ENCODE measurements at regions not wholly inside any gene's neighbourhood (a gene's known extent, or its start where the extent isn't known, plus 50 kb on each side); places are given as distances from the start of the nearest gene placed in this dataset.

GRCh38 chr6:4513561-4513960 lies 262.6 kb upstream of the CDYL start:
- no peak for TF ChIP-seq CTCF (IDR thresholded peaks at IDR 0.05; ENCODE audit: low read depth, low read length)
- no peaks in the 10 kb centered on the region for H3K9me3 ChIP-seq (ENCODE audit: severe bottlenecking)

GRCh38 chr6:4512051-4512471 lies 264.1 kb upstream of the CDYL start:
- no peaks in the 10 kb centered on the region for H3K36me3 ChIP-seq

More at GRCh38 chr6:4513561-4513960, 262.6 kb upstream of the CDYL start:
- Histone ChIP-seq H3K4me3 (ENCODE audit: low read depth, low read length) (no peak overlapping the region), H3K27ac (no peak overlapping the region), H3K36me3 (no peaks in the 10 kb centered on the region), H3K27me3 (ENCODE audit: insufficient read depth, low read depth, severe bottlenecking) (peaks cover 82% of the 10 kb centered on the region)
- no peak for DNase-seq

GRCh38 chr6:4511641-4512020 lies 264.6 kb upstream of the CDYL start:
- Histone ChIP-seq H3K36me3 (no peaks in the 10 kb centered on the region), H3K27ac (no peak overlapping the region), H3K9me3 (ENCODE audit: severe bottlenecking) (no peaks in the 10 kb centered on the region), H3K27me3 (ENCODE audit: insufficient read depth, low read depth, severe bottlenecking) (peaks cover 82% of the 10 kb centered on the region), H3K4me3 (ENCODE audit: low read depth, low read length) (no peak overlapping the region)
- no peak for DNase-seq
- TF ChIP-seq CTCF (IDR thresholded peaks at IDR 0.05; ENCODE audit: low read depth, low read length): no peak

More at GRCh38 chr6:4512051-4512471, 264.1 kb upstream of the CDYL start:
- peaks cover 82% of the 10 kb centered on the region for H3K27me3 ChIP-seq (ENCODE audit: insufficient read depth, low read depth, severe bottlenecking)
- no peak for TF ChIP-seq CTCF (IDR thresholded peaks at IDR 0.05; ENCODE audit: low read depth, low read length)
- no peaks in the 10 kb centered on the region for H3K9me3 ChIP-seq (ENCODE audit: severe bottlenecking)
- no peak for DNase-seq
- H3K4me3 ChIP-seq (ENCODE audit: low read depth, low read length): no peak overlapping the region
- no peak overlapping the region for H3K27ac ChIP-seq

- no peak overlapping the region for H3K4me3 ChIP-seq (ENCODE audit: low read depth, low read length)
- TF ChIP-seq CTCF (IDR thresholded peaks at IDR 0.05; ENCODE audit: low read depth, low read length): no peak
- H3K36me3 ChIP-seq: no peaks in the 10 kb centered on the region
- no peak for DNase-seq
- H3K27me3 ChIP-seq (ENCODE audit: insufficient read depth, low read depth, severe bottlenecking): peaks cover 82% of the 10 kb centered on the region
- H3K9me3 ChIP-seq (ENCODE audit: severe bottlenecking): no peaks in the 10 kb centered on the region
- no peak overlapping the region for H3K27ac ChIP-seq
Observed at GRCh38 chr6:4510906-4511640, 265.1 kb upstream of the CDYL start.

GRCh38 chr6:4510317-4510716 lies 265.9 kb upstream of the CDYL start:
- Histone ChIP-seq H3K4me3 (ENCODE audit: low read depth, low read length) (no peak overlapping the region), H3K27me3 (ENCODE audit: insufficient read depth, low read depth, severe bottlenecking) (peaks cover 84% of the 10 kb centered on the region), H3K36me3 (no peaks in the 10 kb centered on the region), H3K27ac (no peak overlapping the region), H3K9me3 (ENCODE audit: severe bottlenecking) (no peaks in the 10 kb centered on the region)
- no peak for TF ChIP-seq CTCF (IDR thresholded peaks at IDR 0.05; ENCODE audit: low read depth, low read length)
- DNase-seq: no peak

- H3K27me3 ChIP-seq (ENCODE audit: insufficient read depth, low read depth, severe bottlenecking): peaks cover 84% of the 10 kb centered on the region
- TF ChIP-seq CTCF (IDR thresholded peaks at IDR 0.05; ENCODE audit: low read depth, low read length): no peak
Observed at GRCh38 chr6:4509506-4509905, 266.7 kb upstream of the CDYL start.

More at GRCh38 chr6:4509506-4509905, 266.7 kb upstream of the CDYL start:
- no peak overlapping the region for H3K4me3 ChIP-seq (ENCODE audit: low read depth, low read length)
- no peak overlapping the region for H3K27ac ChIP-seq
- no peaks in the 10 kb centered on the region for H3K36me3 ChIP-seq
- no peak for DNase-seq
- H3K9me3 ChIP-seq (ENCODE audit: severe bottlenecking): no peaks in the 10 kb centered on the region

All from WERI-Rb-1 (cell line).